ENCODE measurements at regions not wholly inside any gene's neighbourhood (a gene's known extent, or its start where the extent isn't known, plus 50 kb on each side); places are given as distances from the start of the nearest gene placed in this dataset.
"Not testable (repeated sequence)": the region's sequence is repeated elsewhere in the genome, so short reads cannot be mapped to it uniquely, and the experiment has no call there.

DNA sequence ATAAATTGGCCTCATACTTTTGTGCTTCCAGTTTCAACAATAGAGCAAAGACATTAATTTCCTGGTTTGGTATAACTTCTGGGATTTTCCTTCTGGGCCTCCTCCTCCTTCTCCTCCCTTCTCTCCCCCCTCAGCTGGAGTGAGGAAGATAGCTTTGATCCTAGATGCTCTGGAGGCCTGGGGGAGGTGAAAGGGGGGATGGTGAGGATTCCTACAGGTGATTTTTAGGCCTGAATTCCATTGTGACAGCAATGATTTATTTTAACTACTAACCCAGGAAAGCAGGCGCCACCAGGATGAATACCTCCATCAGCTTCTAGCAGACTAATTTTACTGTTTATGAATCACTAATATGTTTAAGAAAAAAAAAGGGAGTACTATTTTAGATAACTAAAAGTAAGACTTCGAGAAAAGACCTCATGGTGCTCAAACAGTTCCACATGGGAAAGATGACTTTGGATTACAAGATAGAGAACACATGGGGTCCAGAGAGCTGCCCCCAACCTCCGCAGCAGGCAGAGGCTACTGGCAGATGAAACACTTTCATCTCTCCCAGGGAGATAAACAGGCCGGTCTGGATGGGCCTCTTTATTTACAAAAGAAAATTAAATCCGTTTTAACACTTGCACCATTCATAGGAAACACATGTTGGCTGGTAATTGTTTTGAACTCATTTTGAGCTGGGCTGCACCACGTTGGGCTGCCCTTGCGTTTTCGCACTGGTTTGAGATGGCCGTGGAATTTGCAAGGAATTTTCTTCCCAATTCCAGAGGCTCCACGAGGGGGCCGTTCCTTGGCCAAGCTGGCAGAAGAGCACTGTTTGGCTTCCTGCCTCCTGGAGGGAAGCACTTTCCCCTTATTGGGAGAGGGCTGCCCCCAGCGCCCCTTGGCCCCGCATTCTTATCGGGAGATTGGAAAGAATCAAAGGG lies 125.1 kb upstream of the STX18 start:
- DNase-seq (ENCODE audit: low spot score) = peak; percentile 8

DNA sequence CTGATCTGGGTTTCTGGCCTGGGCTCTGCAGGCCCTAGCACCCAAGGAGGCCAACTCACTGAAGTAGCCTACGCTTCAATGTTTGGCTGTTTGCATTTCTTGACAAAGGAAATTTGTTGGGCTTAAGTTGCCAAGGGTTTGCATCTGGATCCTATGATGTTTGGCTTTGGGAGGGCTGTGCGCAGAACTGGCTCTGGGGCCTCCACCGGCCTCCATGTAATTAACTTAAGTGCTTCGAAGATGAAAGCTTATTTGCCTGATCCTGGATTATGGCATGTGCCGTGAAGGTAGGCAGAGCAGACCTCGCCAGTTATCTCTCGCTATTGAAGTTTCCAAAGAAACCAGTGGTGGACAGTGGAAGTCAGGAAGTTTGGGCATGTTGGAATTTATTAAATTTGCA lies 124.3 kb upstream of the STX18 start:
- no peak for DNase-seq (ENCODE audit: low spot score)

DNA sequence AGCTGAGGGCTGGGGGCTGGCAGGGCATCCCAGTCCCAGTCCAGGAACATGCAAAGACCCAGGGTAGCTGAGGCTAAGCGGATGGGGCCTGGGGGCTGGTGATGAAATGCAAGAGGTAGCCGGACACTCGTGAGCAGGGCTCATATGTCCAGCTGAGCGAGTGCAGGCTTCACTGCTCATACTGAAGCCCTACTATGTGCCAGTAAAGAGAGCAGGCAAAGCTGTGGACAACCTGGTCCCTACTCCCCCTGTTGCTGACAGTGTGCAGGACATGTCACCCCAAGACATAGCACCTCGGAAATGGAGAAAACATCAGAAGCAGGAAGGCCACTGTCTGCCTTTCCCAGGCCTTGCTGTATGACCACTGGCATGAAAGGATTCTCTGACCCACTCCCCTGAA lies 122.4 kb upstream of the STX18 start:
- no peak for DNase-seq (ENCODE audit: low spot score)

DNA sequence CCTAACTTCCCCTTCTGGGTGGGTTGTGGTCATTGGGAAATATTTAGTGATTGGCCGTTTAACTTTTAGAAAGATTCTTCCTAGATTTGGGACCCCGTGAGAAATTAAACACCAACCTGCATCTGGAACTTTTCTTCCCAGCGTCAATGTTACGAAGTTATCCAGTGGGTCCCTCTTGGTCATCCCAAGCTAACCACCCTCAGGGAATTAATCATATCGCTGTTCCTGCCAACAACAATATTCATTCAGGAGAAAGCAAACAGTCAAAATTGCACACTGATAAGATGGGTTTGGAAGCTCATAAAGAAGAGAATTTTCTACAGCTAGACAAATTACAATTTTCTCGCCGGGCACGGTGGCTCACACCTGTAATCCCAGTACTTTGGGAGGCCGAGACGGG lies 121.2 kb upstream of the STX18 start:
- DNase-seq (ENCODE audit: low spot score) = no peak

DNA sequence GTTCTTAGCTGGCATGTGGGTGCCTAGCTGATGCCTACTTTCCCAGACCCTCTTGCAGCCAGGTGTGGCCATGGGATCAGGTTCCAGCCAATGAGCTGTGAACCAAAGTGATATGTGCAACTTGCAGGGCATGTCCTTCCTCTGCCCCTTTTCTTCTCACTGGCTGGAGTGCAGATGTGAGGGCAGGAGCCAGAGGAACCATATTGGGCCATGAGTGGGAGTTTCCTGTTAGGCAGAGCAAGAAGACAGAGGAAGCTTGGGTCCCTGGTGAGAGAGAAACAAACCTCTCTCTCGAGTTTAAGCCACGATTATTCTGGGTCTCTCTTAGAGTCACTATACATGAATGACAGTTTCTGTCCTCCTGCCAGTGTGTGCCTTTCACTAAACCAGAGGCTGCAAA lies 120.4 kb upstream of the STX18 start:
- DNase-seq (ENCODE audit: low spot score) = no peak

DNA sequence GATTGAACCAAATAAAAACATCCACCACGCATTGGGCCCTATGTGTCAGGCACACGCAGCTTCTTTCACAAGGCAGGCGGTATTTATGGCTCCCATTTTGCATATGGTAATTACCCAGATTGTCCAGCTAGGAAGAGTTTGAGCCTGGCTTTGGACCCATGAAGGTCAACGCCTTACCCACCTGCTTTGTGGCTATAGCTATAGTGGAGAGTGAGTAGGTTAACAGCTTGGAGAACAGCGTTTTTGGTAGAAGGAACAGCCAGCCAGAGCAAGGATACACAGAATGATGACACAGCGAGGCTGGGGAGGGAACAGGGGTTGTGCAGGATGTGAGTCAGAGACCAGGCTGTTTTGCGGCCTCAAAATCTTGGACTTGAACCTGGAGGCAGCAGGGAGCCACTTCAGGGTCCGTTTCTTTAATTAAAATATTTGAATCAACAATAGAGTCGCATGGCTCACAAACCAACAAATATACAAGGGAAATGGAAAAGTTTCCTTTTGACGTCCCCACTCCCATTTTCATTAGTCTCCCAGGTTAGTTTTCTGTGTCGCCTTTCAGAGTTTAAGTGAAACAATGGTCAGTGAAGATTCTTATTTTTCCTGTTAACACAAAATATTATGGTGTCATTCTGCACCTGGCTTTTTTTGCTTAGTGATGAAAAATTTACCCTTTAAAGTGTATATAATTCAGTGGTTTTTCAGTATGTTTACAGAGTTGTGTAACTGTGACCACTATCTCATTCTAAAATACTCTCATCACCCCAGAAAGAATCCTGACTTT lies 118.2 kb upstream of the STX18 start:
- no peak for DNase-seq (ENCODE audit: low spot score)

DNA sequence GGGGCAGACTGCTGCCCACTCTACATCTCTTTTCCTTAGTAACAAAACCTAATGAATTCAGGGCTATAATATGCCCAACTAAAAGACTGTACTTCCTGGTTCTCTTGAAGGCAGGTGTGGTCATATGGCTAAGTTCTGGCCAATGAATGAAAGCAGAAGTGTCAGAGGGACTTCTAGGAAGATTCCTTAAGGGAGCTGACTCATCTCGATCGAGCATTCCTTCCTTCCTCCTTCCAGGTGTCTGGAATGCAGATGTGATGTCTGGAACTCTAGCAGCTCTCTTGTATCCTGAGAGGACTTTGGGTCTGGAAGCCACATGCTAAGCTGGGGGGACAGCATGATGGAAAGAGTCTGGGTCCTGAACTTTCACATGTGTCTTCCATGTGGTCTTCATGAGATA lies 116.2 kb upstream of the STX18 start:
- DNase-seq (ENCODE audit: low spot score) = no peak

DNA sequence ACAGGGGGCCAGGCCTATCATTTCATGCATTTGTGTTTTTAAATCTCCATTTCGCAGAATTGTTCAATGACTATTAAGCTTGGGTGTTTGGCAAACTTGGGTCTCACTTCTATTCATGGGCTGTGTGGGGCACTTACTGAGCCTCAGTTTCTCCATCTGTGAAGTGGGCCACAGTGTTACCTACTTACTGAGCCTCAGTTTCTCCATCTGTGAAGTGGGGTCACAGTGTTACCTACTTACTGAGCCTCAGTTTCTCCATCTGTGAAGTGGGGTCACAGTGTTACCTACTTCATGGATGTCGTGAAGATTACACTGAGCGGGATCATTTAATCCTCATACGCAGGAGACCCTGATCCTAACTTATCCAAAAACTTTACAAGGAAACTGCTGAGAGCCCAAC lies 115.1 kb upstream of the STX18 start:
- DNase-seq (ENCODE audit: low spot score) = no peak

DNA sequence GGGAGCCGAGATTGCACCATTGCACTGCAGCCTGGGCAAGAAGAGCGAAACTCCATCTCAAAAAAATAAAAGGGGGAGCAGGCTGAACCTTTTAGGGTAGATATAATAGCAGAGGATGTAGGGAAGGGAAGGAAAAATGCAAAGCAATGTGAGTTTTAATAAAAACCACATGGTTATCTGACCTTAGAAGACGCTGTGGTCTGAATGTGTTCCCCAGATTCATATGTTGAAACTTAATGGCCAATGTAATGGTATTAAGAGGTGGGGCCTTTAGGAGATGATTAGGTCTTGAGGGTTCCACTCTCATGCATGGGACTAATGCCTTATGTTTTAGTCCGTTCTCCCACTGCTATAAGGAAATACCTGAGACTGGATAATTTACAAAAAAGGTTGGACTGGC lies 114.1 kb upstream of the STX18 start:
- no peak for DNase-seq (ENCODE audit: low spot score)

DNA sequence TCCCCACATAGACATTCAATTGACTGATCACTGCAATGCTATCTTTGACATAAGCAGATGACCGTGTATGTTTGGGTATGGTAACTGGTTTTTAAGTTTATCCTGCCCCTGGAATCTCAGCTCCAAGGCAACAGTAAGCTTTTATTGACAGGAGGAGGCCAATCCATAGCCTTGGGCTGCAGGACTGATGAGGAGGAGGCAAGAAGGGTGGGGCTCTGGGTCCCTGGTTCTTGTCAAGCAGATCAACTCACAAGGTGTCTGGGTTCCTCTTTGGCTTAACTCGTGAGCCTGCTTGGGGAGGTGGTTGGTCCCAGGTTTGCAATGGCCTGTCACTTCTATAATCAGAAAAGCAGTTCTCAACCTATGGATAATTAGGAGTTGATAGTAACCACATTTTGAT lies 113.2 kb upstream of the STX18 start:
- DNase-seq (ENCODE audit: low spot score) = no peak

DNA sequence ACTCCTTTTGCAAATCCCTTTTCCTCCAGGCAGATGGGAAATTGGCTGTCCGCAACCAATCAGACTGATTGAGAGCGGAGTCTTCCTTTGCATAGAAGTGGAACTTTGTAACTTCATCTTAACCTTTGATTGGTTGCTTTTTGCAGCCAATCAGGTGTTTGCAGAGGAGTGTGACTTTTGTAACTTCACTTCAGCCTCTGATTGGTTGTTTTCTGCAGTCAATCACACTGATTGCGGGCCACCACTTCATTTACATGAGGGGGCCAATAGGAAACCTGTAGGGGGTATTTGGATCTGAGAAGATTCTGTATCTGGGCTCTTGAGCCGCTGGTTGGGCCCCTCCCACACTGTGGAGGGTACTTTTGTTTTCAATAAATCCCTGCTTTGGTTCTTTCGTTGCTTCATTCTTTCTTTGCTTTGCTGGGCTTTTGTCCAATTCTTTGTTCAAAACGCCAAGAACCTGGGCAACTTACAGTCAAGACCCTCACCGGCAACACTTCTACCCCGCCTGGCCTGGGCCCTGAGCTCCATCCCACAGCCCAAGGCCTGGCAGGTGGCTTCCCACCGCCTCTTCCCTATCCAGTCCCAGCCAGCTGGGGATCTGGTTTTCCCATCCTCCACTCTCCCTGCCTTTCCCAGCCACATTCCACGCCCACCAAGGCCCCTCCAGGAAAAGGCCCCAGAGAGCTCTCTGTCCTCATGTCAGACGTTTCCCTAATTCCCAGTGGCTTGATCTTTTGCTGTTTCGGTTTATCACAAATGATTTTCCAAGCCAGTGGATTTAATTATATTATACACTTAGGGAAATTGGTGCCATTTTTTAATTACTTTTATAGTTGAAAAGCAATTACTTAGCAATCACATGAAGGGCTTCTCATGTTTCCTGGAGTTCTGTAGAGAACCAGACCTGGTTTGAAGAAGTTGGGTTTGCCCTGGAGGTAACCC lies 110.2 kb upstream of the STX18 start:
- no peak for DNase-seq (ENCODE audit: low spot score)

DNA sequence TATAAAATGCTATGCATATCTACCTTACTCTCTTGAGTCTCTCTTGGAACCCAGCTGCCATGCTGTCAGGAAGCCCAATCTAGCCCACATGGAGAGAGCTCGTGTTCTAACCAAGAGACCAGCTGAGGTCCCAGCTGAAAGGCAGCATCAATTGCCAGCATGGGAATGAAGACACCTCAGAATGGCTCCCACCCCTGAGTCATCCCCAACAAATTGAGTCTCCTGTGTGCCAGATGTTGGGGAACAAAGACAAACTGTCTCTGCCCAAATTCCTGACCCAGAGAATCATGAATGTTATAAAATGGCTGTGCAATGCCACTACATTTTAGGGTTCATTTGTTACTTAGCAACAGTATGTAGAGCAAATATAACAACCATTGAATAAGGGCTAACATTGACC lies 105.2 kb upstream of the STX18 start:
- DNase-seq (ENCODE audit: low spot score) = no peak

DNA sequence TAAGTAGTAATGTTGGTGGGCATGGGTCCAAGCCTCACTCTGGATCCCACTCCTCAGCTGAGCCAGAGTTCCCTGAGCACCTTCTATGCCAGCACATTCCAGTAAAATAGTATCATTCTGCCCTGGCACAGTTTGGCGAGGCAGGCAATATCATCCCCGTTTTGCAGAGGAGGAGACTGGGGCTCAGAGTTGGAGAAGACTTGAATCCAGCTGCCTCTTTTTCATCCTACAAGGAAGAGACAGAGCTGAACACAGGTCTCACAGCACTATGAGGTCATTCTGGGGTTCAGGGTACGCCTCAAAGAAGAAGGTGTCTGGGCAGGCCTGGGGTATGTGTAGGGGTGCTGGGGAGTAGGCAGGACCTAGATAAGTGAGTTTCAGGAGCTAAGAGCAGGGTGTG lies 103.9 kb upstream of the STX18 start:
- DNase-seq (ENCODE audit: low spot score) = no peak

DNA sequence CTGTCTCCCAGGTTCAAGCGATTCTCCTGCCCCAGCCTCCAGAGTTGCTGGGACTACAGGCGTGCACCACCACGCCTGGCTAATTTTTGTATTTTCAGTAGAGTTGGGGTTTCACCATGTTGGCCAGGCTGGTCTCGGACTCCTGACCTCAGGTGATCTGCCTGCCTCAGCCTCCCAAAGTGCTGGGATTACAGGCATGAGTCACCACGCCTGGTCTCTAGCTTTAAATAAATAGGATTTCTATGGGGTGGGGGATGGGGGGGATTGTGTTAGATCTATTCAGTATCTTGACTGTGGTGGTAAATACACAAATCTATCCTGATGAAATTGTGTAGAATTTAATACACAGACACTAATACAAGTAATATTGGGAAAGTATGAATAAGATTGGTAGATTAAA lies 102.4 kb upstream of the STX18 start:
- DNase-seq (ENCODE audit: low spot score) = not testable (repeated sequence)

DNA sequence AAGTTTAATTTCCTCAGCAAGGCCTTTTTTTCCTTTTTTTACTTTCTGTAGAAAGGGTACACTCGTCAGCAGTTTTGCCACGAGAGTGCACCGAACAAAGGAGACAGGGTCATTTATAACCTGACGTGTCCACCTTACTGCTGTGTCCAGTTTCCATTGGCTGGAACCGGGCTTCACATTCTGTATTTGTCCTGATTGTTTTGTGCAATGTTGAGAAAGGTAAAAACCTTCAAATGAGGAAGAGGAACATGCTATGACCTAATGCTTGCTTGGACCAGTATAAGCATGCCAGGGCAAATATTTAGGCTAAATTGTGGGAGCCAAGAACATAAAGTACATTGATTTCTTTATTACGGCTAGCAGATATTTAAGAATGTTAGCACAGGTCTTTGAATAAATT lies 101.9 kb upstream of the STX18 start:
- not testable (repeated sequence) for DNase-seq (ENCODE audit: low spot score)

DNA sequence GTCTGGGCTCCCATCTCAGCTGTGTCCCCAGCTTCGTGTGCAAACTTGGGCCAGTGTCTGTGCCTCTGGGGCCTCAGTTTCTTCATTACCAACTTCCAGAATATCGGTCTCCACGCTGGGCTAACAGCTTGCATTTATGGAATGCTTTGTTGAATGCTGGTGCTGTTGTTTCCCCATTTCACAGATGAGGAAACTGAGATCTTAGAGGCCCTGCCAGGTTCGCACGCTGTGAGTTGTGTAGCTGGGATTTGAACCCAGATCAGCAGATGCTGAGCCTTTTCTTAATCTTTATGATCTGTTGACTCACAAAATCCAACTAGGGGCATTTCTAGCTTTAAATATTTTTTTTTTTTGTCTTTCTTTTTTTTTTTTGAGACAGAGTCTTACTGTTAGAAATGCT lies 101.5 kb upstream of the STX18 start:
- no peak for DNase-seq (ENCODE audit: low spot score)

DNA sequence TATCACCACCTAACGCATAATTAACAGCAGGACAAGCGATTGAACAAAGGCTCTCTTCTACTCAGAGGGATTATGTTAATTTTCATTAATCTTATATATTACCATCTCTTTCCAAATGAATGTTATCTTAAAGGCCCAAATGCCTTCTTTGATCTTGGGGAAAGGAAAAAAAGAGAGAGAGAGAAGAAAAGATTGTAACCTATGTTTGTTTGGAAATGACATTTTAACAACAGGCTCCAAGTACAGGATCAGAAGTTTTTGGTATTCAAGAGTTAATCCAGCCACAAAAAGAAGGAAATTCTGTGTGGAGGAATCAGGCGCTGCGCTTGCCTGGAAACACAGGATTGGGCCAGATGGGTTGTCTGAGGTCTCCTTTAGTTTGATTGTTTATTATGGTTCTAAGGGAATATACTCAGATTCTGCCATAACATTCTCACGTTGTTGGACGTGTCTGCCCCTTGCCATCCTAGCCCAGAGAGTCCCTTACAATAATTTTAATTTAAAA lies 100.7 kb upstream of the STX18 start:
- no peak for DNase-seq (ENCODE audit: low spot score)

DNA sequence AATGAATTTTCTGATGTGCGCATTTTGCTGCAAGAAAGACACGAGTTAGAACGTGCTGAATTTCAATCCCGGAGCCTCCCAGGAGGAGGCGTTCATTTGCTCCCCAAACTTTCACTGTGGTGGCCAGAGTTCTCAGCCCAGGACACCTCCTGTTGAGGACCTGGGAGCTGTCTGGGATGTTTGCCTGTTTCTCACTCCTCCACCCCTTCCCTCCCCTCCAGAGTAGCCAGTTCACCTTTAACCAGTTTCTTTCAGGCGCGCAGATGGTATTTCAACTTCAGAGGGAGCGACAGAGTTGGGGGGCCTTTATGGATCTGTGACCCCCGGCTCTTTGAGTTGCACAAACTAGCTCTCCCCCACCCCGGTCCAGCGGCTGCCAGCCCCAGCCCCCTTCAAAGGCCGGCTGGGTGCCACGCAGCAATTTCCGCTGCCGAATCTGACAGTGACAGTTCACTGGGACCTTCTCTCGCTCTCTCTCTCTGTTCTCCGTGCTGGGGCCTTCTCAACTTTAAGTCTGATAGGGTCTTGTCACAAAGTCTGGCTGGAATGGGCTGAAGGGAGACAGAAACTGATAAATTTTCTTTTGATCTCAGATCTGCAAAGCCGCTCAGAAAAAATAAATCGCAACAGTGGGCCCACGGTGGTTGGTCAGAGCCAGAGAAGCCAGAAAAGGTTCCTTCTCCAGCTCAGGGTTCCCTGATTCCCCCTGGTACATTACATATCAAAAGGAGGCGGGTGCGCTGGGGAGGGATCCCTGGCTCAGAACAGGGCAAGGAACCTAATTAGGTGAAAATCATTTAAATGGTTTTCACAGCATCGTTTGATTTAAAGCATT lies 100.0 kb upstream of the STX18 start:
- no peak for DNase-seq (ENCODE audit: low spot score)

DNA sequence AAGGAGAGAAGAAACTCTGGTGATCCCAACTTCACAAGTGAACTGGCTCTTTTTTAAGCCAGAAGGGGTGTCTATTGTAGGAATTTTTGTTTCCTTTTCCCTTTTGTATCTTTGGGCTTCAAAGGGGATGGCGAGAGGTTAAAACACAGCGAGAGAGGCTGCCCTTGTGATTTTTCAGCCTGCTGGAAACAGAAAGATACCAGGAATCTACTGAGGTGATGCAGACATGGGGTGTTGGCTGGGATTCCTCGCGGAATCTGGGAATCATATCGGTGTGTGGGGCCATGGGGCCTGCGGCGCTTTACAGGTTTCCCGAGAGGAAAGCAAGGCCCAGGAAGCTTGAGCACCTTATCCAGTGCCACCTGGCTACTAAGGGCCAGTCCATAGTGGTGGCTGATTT lies 99.4 kb upstream of the STX18 start:
- DNase-seq (ENCODE audit: low spot score) = no peak

DNA sequence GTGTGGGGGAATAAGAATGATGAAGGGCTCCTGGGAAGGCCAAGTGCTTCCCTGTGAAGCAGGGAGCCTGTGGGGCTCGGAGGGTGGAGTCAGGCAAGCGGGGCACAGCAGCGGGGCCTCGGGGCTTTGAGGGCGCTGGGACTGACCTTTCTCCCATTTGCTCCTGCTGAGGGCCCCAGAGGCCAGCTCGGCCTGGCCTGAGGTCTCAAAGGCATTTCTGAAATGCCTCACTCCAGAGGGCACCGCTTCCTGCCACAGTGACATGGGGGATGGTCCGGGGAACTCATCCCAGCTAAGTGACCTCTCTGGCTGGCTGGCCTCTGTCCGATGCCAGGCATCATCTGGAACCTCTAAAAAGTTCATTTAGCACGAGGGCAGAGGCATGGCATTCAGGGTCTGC lies 98.8 kb upstream of the STX18 start:
- DNase-seq (ENCODE audit: low spot score) = no peak

DNA sequence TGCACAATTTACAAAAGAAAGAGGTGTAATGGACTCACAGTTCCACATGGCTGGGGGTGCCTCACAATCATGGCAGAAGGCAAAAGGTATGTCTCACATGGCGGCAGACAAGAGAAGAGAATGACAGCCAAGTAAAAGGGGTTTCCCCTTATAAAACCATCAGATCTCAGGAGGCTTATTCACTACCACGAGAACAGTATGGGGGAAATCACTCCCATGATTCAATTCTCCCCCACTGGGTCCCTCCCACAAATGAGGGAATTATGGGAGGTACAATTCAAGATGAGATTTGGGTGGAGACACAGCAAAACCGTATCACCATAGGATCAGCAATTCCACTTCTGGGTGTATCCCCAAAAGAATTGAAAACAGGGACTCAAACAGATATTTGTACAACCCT lies 97.5 kb upstream of the STX18 start:
- DNase-seq (ENCODE audit: low spot score) = no peak
